HG02588 (cell line): ENCODE measurements at regions not wholly inside any gene's neighbourhood (a gene's known extent, or its start where the extent isn't known, plus 50 kb on each side); places are given as distances from the start of the nearest gene placed in this dataset.

Source experiments
- ATAC-seq: cut with Tn5 transposase; IDR thresholded peaks from one replicate; pipeline ENCODE4 v1.9.1; 2021; ENCODE audit warnings: mild to moderate bottlenecking, moderate library complexity; ENCODE audit not compliant: unreplicated experiment

- ATAC-seq: no peak
Observed at GRCh38 chr6:5946701-5947100, 60.0 kb downstream of the NRN1 start.

- ATAC-seq: no peak
Observed at GRCh38 chr6:5946181-5946580, 60.5 kb downstream of the NRN1 start.

- no peak for ATAC-seq
Observed at GRCh38 chr6:5943591-5943990, 63.1 kb downstream of the NRN1 start.

- ATAC-seq: no peak
Observed at GRCh38 chr6:5942591-5942990, 64.1 kb downstream of the NRN1 start.

- no peak for ATAC-seq
Observed at GRCh38 chr6:5941188-5941587, 65.5 kb downstream of the NRN1 start.

GRCh38 chr6:5938934-5939333 is 67.8 kb downstream of the NRN1 start:
- ATAC-seq: no peak

GRCh38 chr6:5937936-5938706 is 68.6 kb downstream of the NRN1 start:
- ATAC-seq: no peak

- no peak for ATAC-seq
Observed at GRCh38 chr6:5937169-5937909, 69.4 kb downstream of the NRN1 start.

GRCh38 chr6:5936631-5937030 is 70.1 kb downstream of the NRN1 start:
- ATAC-seq: no peak

- ATAC-seq: no peak
Observed at GRCh38 chr6:5936140-5936539, 70.6 kb downstream of the NRN1 start.

- no peak for ATAC-seq
Observed at GRCh38 chr6:5930968-5931367, 75.8 kb downstream of the NRN1 start.

- ATAC-seq: no peak
Observed at GRCh38 chr6:5930143-5930770, 76.5 kb downstream of the NRN1 start.

- no peak for ATAC-seq
Observed at GRCh38 chr6:5923840-5924239, 82.9 kb downstream of the NRN1 start.

- ATAC-seq: no peak
Observed at GRCh38 chr6:5922230-5922629, 84.5 kb downstream of the NRN1 start.

GRCh38 chr6:5909721-5910120 is 97.0 kb downstream of the NRN1 start:
- ATAC-seq: no peak

- no peak for ATAC-seq
Observed at GRCh38 chr6:5906842-5907241, 99.9 kb downstream of the NRN1 start.

- ATAC-seq: no peak
Observed at GRCh38 chr6:5906340-5906670, 100.4 kb downstream of the NRN1 start.

- ATAC-seq: no peak
Observed at GRCh38 chr6:5905431-5906339, 101.0 kb downstream of the NRN1 start.

- ATAC-seq: no peak
Observed at GRCh38 chr6:5904532-5904931, 102.2 kb downstream of the NRN1 start.

GRCh38 chr6:5899216-5900045 is 107.3 kb downstream of the NRN1 start:
- no peak for ATAC-seq
